ENCODE measurements at regions not wholly inside any gene's neighbourhood (a gene's known extent, or its start where the extent isn't known, plus 50 kb on each side); places are given as distances from the start of the nearest gene placed in this dataset.

DNA sequence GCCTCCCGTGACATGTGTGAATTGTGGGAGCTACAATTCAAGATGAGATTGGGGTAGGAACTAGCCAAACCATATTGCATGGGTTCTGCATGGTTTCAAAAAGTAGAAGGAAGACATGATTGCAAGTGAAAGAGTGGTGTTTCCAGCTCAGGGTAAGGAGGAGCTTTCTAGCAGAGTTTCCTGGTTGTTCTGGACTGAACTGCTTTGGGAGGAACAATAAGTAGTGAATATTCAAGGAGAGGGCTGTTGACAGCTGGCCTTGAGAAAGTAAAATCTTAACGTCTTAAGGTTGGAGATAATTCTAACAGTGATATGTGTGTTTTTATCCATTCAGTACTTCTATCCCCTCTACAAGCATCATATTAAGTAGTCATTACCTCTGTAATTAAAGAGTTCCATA lies 62.2 kb upstream of the PRKG1 start:
- H3K23ac ChIP-seq (ENCODE audit: low read depth, low read length), result no peak overlapping the region
- ChIA-PET POLR2A (ENCODE audit: unreplicated experiment) (no interaction called here), CTCF (no interaction called here)
- H2BK15ac ChIP-seq (ENCODE audit: low read depth, low read length), result no peak overlapping the region
- H2AK9ac ChIP-seq (replicated peaks; ENCODE audit: low read depth, low read length, poor library complexity), result no peak overlapping the region
- TF ChIP-seq RCOR1 (IDR thresholded peaks at IDR 0.05; ENCODE audit: insufficient replicate concordance, low read length) (no peak), CEBPB (IDR thresholded peaks at IDR 0.05; ENCODE audit: low read depth, low read length) (no peak)
- TF ChIP-seq, protein P1, sequence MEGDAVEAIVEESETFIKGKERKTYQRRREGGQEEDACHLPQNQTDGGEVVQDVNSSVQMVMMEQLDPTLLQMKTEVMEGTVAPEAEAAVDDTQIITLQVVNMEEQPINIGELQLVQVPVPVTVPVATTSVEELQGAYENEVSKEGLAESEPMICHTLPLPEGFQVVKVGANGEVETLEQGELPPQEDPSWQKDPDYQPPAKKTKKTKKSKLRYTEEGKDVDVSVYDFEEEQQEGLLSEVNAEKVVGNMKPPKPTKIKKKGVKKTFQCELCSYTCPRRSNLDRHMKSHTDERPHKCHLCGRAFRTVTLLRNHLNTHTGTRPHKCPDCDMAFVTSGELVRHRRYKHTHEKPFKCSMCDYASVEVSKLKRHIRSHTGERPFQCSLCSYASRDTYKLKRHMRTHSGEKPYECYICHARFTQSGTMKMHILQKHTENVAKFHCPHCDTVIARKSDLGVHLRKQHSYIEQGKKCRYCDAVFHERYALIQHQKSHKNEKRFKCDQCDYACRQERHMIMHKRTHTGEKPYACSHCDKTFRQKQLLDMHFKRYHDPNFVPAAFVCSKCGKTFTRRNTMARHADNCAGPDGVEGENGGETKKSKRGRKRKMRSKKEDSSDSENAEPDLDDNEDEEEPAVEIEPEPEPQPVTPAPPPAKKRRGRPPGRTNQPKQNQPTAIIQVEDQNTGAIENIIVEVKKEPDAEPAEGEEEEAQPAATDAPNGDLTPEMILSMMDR (conservative IDR thresholded peaks at IDR 0.05; ENCODE audit: low read depth, low read length), result no peak
- TF ChIP-seq, protein P2, sequence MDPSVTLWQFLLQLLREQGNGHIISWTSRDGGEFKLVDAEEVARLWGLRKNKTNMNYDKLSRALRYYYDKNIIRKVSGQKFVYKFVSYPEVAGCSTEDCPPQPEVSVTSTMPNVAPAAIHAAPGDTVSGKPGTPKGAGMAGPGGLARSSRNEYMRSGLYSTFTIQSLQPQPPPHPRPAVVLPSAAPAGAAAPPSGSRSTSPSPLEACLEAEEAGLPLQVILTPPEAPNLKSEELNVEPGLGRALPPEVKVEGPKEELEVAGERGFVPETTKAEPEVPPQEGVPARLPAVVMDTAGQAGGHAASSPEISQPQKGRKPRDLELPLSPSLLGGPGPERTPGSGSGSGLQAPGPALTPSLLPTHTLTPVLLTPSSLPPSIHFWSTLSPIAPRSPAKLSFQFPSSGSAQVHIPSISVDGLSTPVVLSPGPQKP (IDR thresholded peaks at IDR 0.05; ENCODE audit: borderline replicate concordance, low read depth, low read length), result no peak
- H3K9me1 ChIP-seq (ENCODE audit: insufficient read depth, low read length), result no peaks in the 10 kb centered on the region
- dilution Hi-C loops (cut with HindIII; ENCODE audit: low sequenced_read_pairs, unreplicated experiment), result no loop called here
- no peak overlapping the region for H3K56ac ChIP-seq (ENCODE audit: extremely low read depth, insufficient read depth, low read length)
- H3K36me3 ChIP-seq (ENCODE audit: control insufficient read depth, insufficient read depth, low read length), result no peaks in the 10 kb centered on the region
- in situ Hi-C loops (cut with MboI; ENCODE audit: low sequenced_read_pairs), result no loop called here
- no peak overlapping the region for H3K4me3 ChIP-seq (ENCODE audit: insufficient read depth, low read depth, low read length)
- no CpG with 5 or more reads among the region's 2 CpGs for WGBS, 2 experiments (ENCODE audit: extremely low coverage in 2 of 2, insufficient read length in 1 of 2)
- H4K5ac ChIP-seq (ENCODE audit: low read depth, low read length), result no peak overlapping the region
- H2AFZ ChIP-seq (replicated peaks; ENCODE audit: low read length, poor library complexity), result no peak overlapping the region
- H3K18ac ChIP-seq (ENCODE audit: low read depth, low read length), result no peak overlapping the region
- ATAC-seq (ENCODE audit: low read depth) (no peak), DNase-seq (no peak)
- no peak overlapping the region for H4K91ac ChIP-seq (ENCODE audit: insufficient read depth, low read depth, low read length)
- intact Hi-C loops (cut with micrococcal nuclease), result loop anchor here (5.0 kb wide), 1 partner anchor 410 kb away; no protein-coding TSS in a partner anchor
- no peak overlapping the region for H4K8ac ChIP-seq (ENCODE audit: low read depth in 2 of 2, low read length in 2 of 2)
- no TSS peak for BruUV-seq (replicated peaks)
- peaks cover 30% of the 10 kb centered on the region; the same call in 1 of the 2 replicates for H4K20me1 ChIP-seq (ENCODE audit: insufficient read depth, low read length)
- no peaks in the 10 kb centered on the region for H3K27me3 ChIP-seq (ENCODE audit: control insufficient read depth, insufficient read depth, low read length)
- H3K4me2 ChIP-seq (ENCODE audit: low read depth, low read length), result no peak overlapping the region
- no peak overlapping the region for H3K4ac ChIP-seq (ENCODE audit: low read depth, low read length)
- H2AK5ac ChIP-seq (ENCODE audit: low read depth, low read length), result no peak overlapping the region
- H3K27ac ChIP-seq (ENCODE audit: insufficient read depth, low read length), result no peak overlapping the region
- no peak overlapping the region for H3K14ac ChIP-seq (replicated peaks; ENCODE audit: low read depth, low read length)
- no peak overlapping the region for H2BK120ac ChIP-seq (ENCODE audit: low read depth, low read length)
- H3K9ac ChIP-seq (ENCODE audit: low read depth, low read length), result no peak overlapping the region
- H2BK5ac ChIP-seq (ENCODE audit: low read depth, low read length, poor library complexity, severe bottlenecking), result no peak overlapping the region
- peaks cover 24 to 69% of the 10 kb centered on the region in 2 experiments for H3K79me1 ChIP-seq (ENCODE audit: low read depth in 1 of 2, low read length in 2 of 2)
- no peaks in the 10 kb centered on the region for H3K9me3 ChIP-seq (ENCODE audit: control insufficient read depth, insufficient read depth, low read length)
- no peaks in the 10 kb centered on the region for H3K4me1 ChIP-seq (ENCODE audit: control insufficient read depth, insufficient read depth, low read length)
- H2BK20ac ChIP-seq (ENCODE audit: low read depth, low read length), result no peak overlapping the region

Data from IMR-90 (cell line).